ENCODE measurements at regions not wholly inside any gene's neighbourhood (a gene's known extent, or its start where the extent isn't known, plus 50 kb on each side); places are given as distances from the start of the nearest gene placed in this dataset.

- TF ChIP-seq POLR2A (IDR thresholded peaks at IDR 0.05) (no peak), CTCF (IDR thresholded peaks at IDR 0.05) (no peak)
Observed at GRCh38 chr13:67440236-67440975, 210.3 kb upstream of the PCDH9 start.

All from heart left ventricle (tissue), 13 donors.